Effector memory CD8-positive, alpha-beta T cell (primary cell): ENCODE measurements at regions not wholly inside any gene's neighbourhood (a gene's known extent, or its start where the extent isn't known, plus 50 kb on each side); places are given as distances from the start of the nearest gene placed in this dataset.

Source experiments
- ATAC-seq: fragments of 150-1000 bp; cut with Tn5 transposase; replicated peaks from 2 replicates; pipeline ENCODE4 v1.10.0; 2021; ENCODE audit warnings: mild to moderate bottlenecking, moderate library complexity
- DNase-seq, 3 experiments: peaks; one replicate each; pipeline ENCODE4 v3.0.0; 2021
- H3K27ac Mint-ChIP-seq, 2 donors: one replicate each; pipeline ENCODE4 v1.8.0; 2022; ENCODE audit warnings: mild to moderate bottlenecking in 2 of 2, mixed read lengths in 2 of 2, moderate library complexity in 2 of 2
- H3K27me3 Mint-ChIP-seq, 2 donors: one replicate each; pipeline ENCODE4 v1.8.0; 2022; ENCODE audit warnings: mixed read lengths in 2 of 2
- H3K36me3 Mint-ChIP-seq: one replicate; pipeline ENCODE4 v1.8.0; 2022; ENCODE audit warnings: mild to moderate bottlenecking, moderate library complexity, mixed read lengths; ENCODE audit not compliant: insufficient read depth
- H3K4me1 Mint-ChIP-seq, 2 donors: one replicate each; pipeline ENCODE4 v1.8.0; 2022; ENCODE audit warnings: low read depth in 2 of 2, mixed read lengths in 2 of 2
- H3K4me3 Mint-ChIP-seq, 2 donors: one replicate each; pipeline ENCODE4 v1.8.0; 2022; ENCODE audit warnings: mild to moderate bottlenecking in 2 of 2, mixed read lengths in 2 of 2, moderate library complexity in 2 of 2
- H3K9me3 Mint-ChIP-seq, 2 donors: one replicate each; pipeline ENCODE4 v1.8.0; 2022; ENCODE audit warnings: mixed read lengths in 2 of 2

GRCh38 chr18:60060026-60060425 lies 160.2 kb downstream of the PMAIP1 start:
- Mint-ChIP-seq H3K27ac (no peak overlapping the region), H3K4me1 (no peaks in the 10 kb centered on the region), H3K4me3 (no peak overlapping the region), H3K9me3 (peaks cover 0 to 4% of the 10 kb centered on the region in 2 donors), H3K27me3 (peaks cover 20 to 35% of the 10 kb centered on the region in 2 donors), H3K36me3 (no peaks in the 10 kb centered on the region)
- ATAC-seq: no peak
- no peak for DNase-seq

GRCh38 chr18:60059216-60059615 lies 159.4 kb downstream of the PMAIP1 start:
- peaks cover 0 to 1% of the 10 kb centered on the region in 2 donors for H3K9me3 Mint-ChIP-seq
- H3K27me3 Mint-ChIP-seq: peaks cover 14 to 28% of the 10 kb centered on the region in 2 donors
- ATAC-seq (no peak), DNase-seq (no peak)
- no peaks in the 10 kb centered on the region for H3K4me1 Mint-ChIP-seq
- no peak overlapping the region for H3K27ac Mint-ChIP-seq
- no peak overlapping the region for H3K4me3 Mint-ChIP-seq
- H3K36me3 Mint-ChIP-seq: no peaks in the 10 kb centered on the region

GRCh38 chr18:60053747-60054304 lies 154.0 kb downstream of the PMAIP1 start:
- Mint-ChIP-seq H3K4me3 (no peak overlapping the region), H3K27me3 (peaks cover 6 to 8% of the 10 kb centered on the region in 2 donors), H3K36me3 (no peaks in the 10 kb centered on the region), H3K27ac (no peak overlapping the region), H3K9me3 (no peaks in the 10 kb centered on the region), H3K4me1 (no peaks in the 10 kb centered on the region)
- DNase-seq (no peak), ATAC-seq (no peak)

- no peak for ATAC-seq
- H3K27me3 Mint-ChIP-seq: peaks cover 6 to 8% of the 10 kb centered on the region in 2 donors
- H3K27ac Mint-ChIP-seq: no peak overlapping the region
- H3K4me3 Mint-ChIP-seq: no peak overlapping the region
- H3K4me1 Mint-ChIP-seq: no peaks in the 10 kb centered on the region
- no peak for DNase-seq
- no peaks in the 10 kb centered on the region for H3K9me3 Mint-ChIP-seq
- no peaks in the 10 kb centered on the region for H3K36me3 Mint-ChIP-seq
Observed at GRCh38 chr18:60050821-60051220, 151.0 kb downstream of the PMAIP1 start.

GRCh38 chr18:60049172-60049571 lies 149.4 kb downstream of the PMAIP1 start:
- Mint-ChIP-seq H3K27me3 (peaks cover 6 to 8% of the 10 kb centered on the region in 2 donors), H3K4me3 (no peak overlapping the region), H3K36me3 (no peaks in the 10 kb centered on the region), H3K9me3 (no peaks in the 10 kb centered on the region), H3K4me1 (no peaks in the 10 kb centered on the region), H3K27ac (no peak overlapping the region)
- no peak for DNase-seq
- no peak for ATAC-seq

GRCh38 chr18:60047556-60047955 lies 147.8 kb downstream of the PMAIP1 start:
- Mint-ChIP-seq H3K27ac (no peak overlapping the region), H3K4me3 (no peak overlapping the region), H3K27me3 (no peaks in the 10 kb centered on the region), H3K9me3 (no peaks in the 10 kb centered on the region), H3K36me3 (no peaks in the 10 kb centered on the region), H3K4me1 (no peaks in the 10 kb centered on the region)
- ATAC-seq (no peak), DNase-seq (no peak)

GRCh38 chr18:60044290-60045006 lies 144.7 kb downstream of the PMAIP1 start:
- Mint-ChIP-seq H3K9me3 (no peaks in the 10 kb centered on the region), H3K27me3 (peaks cover 14% of the 10 kb centered on the region in 2 donors), H3K4me1 (no peaks in the 10 kb centered on the region), H3K27ac (no peak overlapping the region), H3K4me3 (no peak overlapping the region), H3K36me3 (no peaks in the 10 kb centered on the region)
- ATAC-seq (no peak), DNase-seq (no peak)

- Mint-ChIP-seq H3K9me3 (no peaks in the 10 kb centered on the region), H3K27me3 (peaks cover 20 to 25% of the 10 kb centered on the region in 2 donors), H3K4me1 (no peaks in the 10 kb centered on the region), H3K4me3 (no peak overlapping the region), H3K36me3 (no peaks in the 10 kb centered on the region), H3K27ac (no peak overlapping the region)
- ATAC-seq (no peak), DNase-seq (no peak)
Observed at GRCh38 chr18:60040971-60041370, 141.2 kb downstream of the PMAIP1 start.

- Mint-ChIP-seq H3K27me3 (peaks cover 20 to 25% of the 10 kb centered on the region in 2 donors), H3K27ac (no peak overlapping the region), H3K36me3 (no peaks in the 10 kb centered on the region), H3K9me3 (no peaks in the 10 kb centered on the region), H3K4me3 (no peak overlapping the region), H3K4me1 (no peaks in the 10 kb centered on the region)
- DNase-seq: no peak
- ATAC-seq: no peak
Observed at GRCh38 chr18:60038731-60039130, 138.9 kb downstream of the PMAIP1 start.

GRCh38 chr18:60027397-60027796 lies 127.6 kb downstream of the PMAIP1 start:
- ATAC-seq (no peak), DNase-seq (no peak)
- H3K9me3 Mint-ChIP-seq: no peaks in the 10 kb centered on the region
- no peaks in the 10 kb centered on the region for H3K36me3 Mint-ChIP-seq
- H3K27ac Mint-ChIP-seq: no peak overlapping the region
- H3K4me1 Mint-ChIP-seq: no peaks in the 10 kb centered on the region
- no peak overlapping the region for H3K4me3 Mint-ChIP-seq
- H3K27me3 Mint-ChIP-seq: peaks cover 8 to 11% of the 10 kb centered on the region in 2 donors

- no peaks in the 10 kb centered on the region for H3K9me3 Mint-ChIP-seq
- H3K4me1 Mint-ChIP-seq: no peaks in the 10 kb centered on the region
- no peak for DNase-seq
- no peak overlapping the region for H3K4me3 Mint-ChIP-seq
- no peaks in the 10 kb centered on the region for H3K36me3 Mint-ChIP-seq
- ATAC-seq: no peak
- no peak overlapping the region for H3K27ac Mint-ChIP-seq
- H3K27me3 Mint-ChIP-seq: peaks cover 10 to 14% of the 10 kb centered on the region in 2 donors
Observed at GRCh38 chr18:60024857-60025256, 125.1 kb downstream of the PMAIP1 start.

GRCh38 chr18:60024345-60024744 lies 124.5 kb downstream of the PMAIP1 start:
- H3K36me3 Mint-ChIP-seq: no peaks in the 10 kb centered on the region
- H3K4me3 Mint-ChIP-seq: no peak overlapping the region
- DNase-seq: no peak
- H3K4me1 Mint-ChIP-seq: no peaks in the 10 kb centered on the region
- no peak for ATAC-seq
- no peaks in the 10 kb centered on the region for H3K9me3 Mint-ChIP-seq
- no peak overlapping the region for H3K27ac Mint-ChIP-seq
- H3K27me3 Mint-ChIP-seq: peaks cover 10 to 14% of the 10 kb centered on the region in 2 donors

GRCh38 chr18:60022671-60023276 lies 123.0 kb downstream of the PMAIP1 start:
- H3K27me3 Mint-ChIP-seq: peaks cover 15% of the 10 kb centered on the region in 2 donors
- no peaks in the 10 kb centered on the region for H3K9me3 Mint-ChIP-seq
- no peak overlapping the region for H3K27ac Mint-ChIP-seq
- ATAC-seq (no peak), DNase-seq (no peak)
- no peaks in the 10 kb centered on the region for H3K36me3 Mint-ChIP-seq
- H3K4me3 Mint-ChIP-seq: no peak overlapping the region
- H3K4me1 Mint-ChIP-seq: no peaks in the 10 kb centered on the region

- H3K4me3 Mint-ChIP-seq: no peak overlapping the region
- no peaks in the 10 kb centered on the region for H3K4me1 Mint-ChIP-seq
- no peaks in the 10 kb centered on the region for H3K36me3 Mint-ChIP-seq
- H3K9me3 Mint-ChIP-seq: no peaks in the 10 kb centered on the region
- peaks cover 22 to 24% of the 10 kb centered on the region in 2 donors for H3K27me3 Mint-ChIP-seq
- ATAC-seq (no peak), DNase-seq (no peak)
- no peak overlapping the region for H3K27ac Mint-ChIP-seq
Observed at GRCh38 chr18:60021556-60021955, 121.8 kb downstream of the PMAIP1 start.
